GM21526 (cell line): ENCODE measurements at regions not wholly inside any gene's neighbourhood (a gene's known extent, or its start where the extent isn't known, plus 50 kb on each side); places are given as distances from the start of the nearest gene placed in this dataset.

ENCODE experiments used
- ATAC-seq: cut with Tn5 transposase; IDR thresholded peaks from one replicate; pipeline ENCODE4 v1.9.1; 2021; ENCODE audit warnings: moderate library complexity; ENCODE audit not compliant: unreplicated experiment, low FRiP score

DNA sequence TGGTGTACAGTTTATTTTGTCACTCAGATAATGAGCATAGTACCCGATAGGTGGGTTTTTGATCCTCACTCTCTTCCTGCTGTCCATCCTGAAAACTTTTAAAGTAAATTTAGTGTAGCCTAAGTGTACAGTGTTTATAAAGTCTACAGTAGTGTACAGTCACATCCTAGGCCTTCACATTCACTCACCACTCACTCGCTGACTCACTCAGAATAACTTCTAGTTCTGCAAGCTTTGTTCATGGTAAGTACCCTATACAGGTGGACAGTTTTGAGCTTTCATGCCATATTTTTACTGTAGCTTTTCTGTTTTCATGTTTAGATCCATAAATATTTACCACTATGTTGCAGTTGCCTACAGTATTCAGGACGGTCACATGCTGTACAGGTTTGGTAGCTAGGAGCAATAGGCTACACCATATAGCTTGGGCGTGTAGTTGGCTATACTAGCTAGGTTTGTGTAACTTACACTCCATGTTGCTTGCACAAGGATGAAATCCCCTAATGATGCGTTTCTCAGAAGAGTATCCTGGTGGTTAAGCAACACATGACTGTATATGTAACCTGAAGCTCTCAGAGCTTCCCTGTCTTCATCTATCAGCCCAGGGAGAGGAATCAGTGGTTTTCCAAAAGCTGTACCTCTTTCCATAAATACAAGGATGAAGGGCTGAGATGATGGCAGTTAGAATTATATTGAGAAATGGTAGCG lies 87.6 kb upstream of the SLC25A26 start:
- ATAC-seq = no peak

DNA sequence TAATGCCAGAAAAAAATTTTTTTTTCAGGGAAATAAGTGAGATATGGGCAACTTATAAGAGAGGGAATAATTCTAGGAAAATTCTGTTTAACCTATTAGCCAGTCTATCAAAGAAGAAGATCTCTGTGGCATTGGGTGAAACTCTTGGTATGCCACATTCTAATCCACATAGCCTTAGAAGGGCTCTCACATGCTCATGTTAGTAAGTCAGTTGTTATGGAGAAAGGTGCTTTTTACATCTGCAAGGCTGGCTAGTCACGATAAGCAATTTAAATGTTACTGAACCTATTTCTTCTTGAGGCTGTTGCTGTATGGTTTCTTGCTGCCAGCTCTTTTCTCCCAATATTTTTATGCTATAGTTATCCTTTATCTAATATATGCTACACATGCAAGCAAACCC lies 89.9 kb upstream of the MAGI1 start:
- no peak for ATAC-seq

GRCh38 chr3:66121318-66121717 lies 82.6 kb upstream of the MAGI1 start:
- no peak for ATAC-seq

DNA sequence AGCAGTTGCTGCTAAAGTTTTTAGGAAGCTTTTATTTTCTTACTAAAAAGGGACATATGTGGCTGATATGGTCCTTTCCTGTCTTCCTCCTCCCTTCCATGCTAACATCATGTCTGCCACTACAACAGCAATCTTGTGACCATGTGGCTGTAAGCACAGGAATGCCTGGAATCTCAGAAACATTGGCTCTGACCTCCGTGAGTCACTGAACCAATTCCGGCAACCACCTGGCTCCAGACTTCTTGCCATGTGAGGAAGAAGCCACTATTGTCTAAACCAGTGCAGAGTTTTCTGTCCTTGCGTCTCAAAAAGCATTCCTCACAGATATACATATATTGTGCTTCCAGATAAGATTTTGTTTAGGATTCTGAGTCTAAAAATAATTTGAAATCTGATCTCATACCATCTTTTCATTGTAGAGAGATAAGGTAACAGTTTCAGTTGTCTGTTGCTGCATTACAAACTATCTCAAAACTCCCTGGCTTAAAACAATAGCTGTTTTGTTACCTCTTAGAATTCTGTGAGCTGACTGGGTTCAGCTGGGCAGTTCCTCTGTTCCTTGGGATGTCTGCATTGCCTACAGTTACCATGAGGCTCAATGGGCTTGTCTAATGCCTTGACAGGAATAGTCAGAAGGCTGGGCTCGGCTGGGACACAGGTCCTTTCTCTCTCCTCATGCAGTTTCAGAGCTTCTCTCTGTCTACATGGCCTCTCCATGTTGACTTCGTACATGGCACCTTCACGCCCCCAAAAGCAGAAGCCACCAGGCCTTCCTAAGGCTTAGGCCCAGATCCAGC lies 77.3 kb upstream of the MAGI1 start:
- ATAC-seq = no peak

- no peak for ATAC-seq
These were observed 74.8 kb upstream of the MAGI1 start for GRCh38 chr3:66113542-66113941.

- ATAC-seq = no peak
These were observed 72.1 kb upstream of the MAGI1 start for GRCh38 chr3:66110840-66111239.

GRCh38 chr3:66107855-66108254 lies 69.1 kb upstream of the MAGI1 start:
- ATAC-seq = no peak

DNA sequence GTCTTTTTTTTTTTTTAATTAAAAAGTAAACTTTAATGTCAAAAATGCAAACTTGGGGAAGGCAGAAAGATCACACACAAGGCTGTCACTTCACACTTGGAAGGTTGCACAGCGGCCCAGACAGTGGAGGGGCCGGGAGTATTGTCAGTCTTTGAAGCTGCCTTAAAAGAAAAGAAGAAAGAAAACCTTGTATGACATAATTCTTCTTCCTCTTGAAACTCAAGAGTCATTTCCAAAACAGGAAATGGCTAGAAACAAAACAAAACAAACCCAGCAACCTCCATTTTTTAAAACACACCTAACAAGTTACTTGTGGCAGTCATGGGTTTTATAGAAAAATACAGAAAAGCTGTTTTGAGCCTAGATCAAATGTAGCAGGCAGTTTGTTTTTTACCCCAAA lies 68.1 kb upstream of the MAGI1 start:
- ATAC-seq = no peak

DNA sequence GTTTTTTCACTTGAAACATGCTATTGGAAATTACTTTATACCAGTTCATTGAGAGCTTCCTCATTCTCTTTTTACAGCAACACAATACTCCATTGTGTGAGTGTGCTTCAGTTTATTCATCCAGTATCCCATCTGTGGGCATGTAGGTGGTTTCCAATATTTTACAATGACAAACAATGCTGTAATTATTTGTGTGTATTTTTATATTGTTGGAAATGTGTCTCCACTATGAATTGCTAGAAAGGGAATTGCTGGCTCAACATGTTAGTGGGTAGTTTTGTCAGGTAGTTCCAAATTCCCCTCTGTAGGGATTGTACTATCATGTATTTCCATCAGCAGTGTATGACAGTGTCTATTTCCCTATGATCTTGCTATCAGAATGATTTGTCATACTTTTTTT lies 65.8 kb upstream of the MAGI1 start:
- ATAC-seq = no peak

- ATAC-seq = no peak
These were observed 65.0 kb upstream of the MAGI1 start for GRCh38 chr3:66103729-66104128.

DNA sequence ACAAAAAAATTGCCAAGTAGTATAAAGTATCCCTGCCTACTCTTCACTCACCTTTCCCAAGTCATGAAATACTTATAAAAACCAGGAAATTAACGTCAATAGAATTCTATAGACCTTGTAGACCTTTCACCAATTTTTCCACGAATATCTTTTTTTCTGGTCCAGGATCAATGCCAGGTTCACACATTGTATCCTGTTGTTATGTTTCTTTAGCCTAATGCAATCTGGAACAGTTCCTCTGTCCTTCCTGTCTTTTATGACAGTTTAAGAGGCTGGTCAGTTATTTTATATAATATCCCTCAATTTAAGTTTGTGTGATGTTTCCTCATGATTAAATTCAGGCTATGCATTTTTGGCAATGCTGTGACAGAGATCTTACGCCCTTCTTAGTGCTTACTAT lies 63.2 kb upstream of the MAGI1 start:
- no peak for ATAC-seq

- ATAC-seq = no peak
These were observed 60.9 kb upstream of the MAGI1 start for GRCh38 chr3:66099541-66100065.

GRCh38 chr3:66098436-66098835 lies 59.7 kb upstream of the MAGI1 start:
- no peak for ATAC-seq

DNA sequence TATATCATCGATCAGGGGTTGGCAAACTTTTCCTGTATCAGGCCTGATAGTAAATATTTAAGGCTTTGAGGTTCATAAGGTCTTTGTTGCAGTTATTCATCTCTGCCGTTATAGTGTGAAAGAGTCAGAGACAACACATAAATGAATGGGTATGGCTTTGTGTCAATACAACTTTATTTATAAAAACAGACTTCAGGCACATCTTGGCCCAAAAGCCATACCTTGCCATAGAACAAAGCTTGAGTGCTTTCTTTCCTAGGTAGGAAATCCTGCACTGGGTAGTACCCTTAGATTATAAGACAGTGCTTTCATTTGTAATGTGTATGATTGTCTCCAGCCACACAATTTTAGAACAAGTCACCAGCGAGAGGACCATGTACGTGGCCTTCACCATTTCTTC lies 58.9 kb upstream of the MAGI1 start:
- no peak for ATAC-seq

DNA sequence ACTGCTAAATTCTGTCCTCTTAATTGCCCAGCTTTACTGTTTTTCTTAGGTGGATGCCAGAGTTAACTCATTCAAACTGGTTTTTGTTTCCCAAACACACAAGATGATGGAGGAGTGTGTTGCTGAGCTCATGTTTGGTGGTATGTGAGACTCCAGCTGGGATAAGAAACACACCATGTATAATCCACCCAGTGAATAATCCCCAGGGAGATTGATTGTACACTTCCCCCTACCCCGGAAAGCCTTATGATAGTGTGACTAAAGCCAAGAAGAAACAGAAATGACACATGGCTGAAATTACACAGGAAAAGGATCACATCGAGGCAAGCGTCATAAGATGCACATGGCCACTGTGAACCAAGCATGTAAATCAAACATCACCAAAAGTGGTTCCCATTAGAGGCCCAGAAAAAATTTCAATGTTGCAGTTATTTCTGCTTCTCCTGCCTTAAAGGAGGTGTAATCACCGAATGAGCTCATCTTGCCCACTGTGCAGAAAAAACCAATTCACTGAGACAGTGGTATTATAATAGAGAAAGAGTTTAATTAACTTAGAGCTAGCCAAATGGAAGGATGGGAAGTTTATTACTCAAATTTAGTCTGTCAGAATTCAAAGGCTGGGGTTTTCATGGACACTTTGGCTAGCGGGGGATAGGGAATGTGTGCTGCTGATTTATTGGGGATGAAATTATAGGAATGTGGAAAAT lies 56.7 kb upstream of the MAGI1 start:
- no peak for ATAC-seq

DNA sequence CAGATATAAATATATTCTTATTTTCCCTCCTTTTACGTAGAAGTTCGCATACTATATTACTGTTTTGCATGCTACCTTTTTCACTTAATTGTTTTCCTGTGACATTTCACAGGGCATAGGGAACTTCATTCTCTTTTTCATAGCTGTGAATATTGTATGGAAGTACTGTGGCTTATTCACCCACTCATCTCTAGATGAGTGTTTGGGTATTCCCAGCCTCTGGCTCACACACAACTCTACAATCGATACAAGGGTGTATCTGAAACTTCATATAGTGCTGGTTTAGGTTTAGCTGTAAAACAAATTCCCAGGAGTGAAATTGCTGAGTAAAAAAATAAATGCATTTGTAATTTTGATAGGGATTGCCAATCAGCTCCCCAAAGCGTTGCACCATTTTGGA lies 55.3 kb upstream of the MAGI1 start:
- ATAC-seq = no peak

- ATAC-seq = no peak
These were observed 53.7 kb upstream of the MAGI1 start for GRCh38 chr3:66092175-66092995.
